Activated CD4-positive, alpha-beta T cell treated with anti-CD3 and anti-CD28 coated beads, Interleukin-2, amount 50 U/mL, for 24 hours (primary cell): ENCODE measurements at regions not wholly inside any gene's neighbourhood (a gene's known extent, or its start where the extent isn't known, plus 50 kb on each side); places are given as distances from the start of the nearest gene placed in this dataset.
"Not testable (repeated sequence)": the region's sequence is repeated elsewhere in the genome, so short reads cannot be mapped to it uniquely, and the experiment has no call there.

Experiments
- DNase-seq, 2 donors: peaks; one replicate each; pipeline ENCODE4 v3.0.0-alpha.2; 2020; ENCODE audit warnings: low read depth in 1 of 2, low spot score in 1 of 2

DNA sequence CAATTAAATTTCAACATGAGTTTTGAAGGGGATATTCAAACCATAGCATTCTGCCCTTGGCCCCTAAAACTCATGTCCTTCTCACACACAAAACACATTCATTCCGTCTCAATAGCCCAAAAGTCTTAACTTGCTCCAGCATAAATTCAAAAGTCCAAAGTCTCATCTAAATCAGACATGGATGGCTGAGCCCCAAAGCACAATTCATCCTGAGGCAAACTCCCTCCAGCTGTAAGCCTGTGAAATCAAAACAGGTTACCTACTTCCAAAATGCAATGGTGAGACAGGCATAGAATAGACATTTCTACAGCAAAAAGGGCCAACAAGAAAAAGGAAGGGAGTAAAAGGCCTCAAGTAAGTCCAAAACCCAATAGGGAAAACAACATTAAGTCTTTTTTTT is 245.8 kb downstream of the TTC32 start:
- no peak for DNase-seq

DNA sequence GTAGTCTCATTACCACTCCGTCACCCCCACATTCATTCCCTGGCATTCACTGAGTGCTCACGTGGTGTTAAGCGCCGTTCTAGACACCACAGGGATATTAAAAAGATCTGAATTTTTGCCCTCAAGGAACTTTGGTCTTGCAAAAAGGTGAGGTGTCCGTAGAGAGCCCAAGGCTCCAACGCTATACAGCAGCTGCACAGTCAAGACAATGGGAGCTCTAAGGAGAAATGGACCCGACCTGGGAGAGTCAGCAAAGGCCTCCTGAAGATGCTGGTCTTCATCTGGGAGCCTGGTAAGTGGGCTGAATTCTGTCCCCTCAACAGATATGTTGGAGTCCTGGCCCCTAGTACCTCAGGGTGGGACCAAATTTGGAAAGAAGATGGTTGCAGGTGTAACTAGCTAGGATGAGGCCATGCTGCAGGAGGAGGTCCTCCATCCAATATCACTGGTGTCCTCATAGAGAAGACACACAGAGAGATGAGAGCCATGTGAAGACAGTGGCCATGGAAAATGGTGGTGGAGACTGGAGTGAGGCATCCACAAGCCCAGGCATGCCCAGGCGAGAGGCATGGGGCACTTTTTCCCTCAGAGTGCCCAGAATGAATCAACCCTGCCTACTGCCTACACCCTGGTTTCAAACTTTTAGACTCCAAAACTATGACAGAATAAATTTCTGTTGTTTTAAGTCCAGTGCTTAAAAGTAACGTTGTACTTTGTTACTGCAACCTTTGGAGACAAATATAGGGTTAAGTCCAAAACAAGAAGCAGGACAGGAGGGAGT is 247.3 kb downstream of the TTC32 start:
- DNase-seq: no peak

DNA sequence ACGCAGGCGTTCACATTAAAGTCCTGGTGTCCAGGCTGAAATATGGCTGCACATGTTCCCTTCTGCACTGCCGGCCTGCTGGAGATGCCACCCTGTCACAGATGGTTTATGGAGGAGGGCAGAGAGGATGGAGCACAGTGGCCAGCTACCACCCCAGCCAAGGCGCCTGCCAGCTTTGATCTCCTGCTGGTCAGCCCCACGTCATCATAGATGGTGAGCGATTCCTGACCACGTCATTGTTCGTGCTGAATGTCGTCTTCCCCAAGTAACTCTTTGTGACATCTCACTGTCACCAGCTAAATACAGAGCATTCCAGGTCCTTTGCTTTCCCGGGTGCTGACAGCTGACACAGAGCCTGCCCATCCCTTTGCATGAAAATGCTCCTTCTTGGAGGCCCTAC is 248.3 kb downstream of the TTC32 start:
- DNase-seq: no peak

DNA sequence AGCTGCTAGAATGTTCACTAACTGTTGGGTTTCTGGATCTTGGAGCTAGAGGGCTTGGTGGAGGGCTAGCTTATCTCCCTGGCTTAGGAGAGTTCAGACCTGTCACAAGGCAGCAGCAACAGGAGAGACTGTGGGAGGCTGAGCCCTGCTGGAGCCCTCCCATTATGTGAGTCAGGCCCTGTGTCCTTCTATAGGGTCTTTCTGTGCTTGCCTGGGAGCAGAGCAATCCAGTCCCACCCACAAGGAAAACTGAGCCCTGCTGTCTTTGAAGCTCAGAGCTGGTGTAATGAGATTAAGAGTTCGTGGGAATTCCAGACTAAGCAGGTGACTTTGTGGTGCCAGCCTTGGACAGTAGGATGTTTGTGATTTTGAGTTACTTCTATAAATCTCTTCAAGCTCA is 249.0 kb downstream of the TTC32 start:
- no peak for DNase-seq

DNA sequence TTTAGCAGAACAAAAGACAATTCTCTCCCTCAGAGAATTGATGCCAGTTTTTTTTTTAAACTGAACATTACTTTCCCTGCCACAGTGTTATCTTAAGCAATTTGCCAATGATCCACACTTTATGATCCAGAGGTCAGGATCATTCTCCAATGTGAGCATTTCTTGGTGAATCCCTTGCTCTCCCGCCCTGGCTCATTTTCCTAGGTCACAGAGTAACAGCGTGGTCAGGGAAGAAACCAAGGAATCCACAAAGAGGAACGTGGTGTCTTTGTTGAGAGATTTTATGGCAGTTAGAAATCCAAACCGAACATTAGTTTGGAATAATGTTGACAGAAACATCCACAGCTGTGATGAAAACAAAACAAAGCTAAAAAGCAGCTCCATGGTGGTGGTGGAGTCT is 250.3 kb downstream of the TTC32 start:
- no peak for DNase-seq

DNA sequence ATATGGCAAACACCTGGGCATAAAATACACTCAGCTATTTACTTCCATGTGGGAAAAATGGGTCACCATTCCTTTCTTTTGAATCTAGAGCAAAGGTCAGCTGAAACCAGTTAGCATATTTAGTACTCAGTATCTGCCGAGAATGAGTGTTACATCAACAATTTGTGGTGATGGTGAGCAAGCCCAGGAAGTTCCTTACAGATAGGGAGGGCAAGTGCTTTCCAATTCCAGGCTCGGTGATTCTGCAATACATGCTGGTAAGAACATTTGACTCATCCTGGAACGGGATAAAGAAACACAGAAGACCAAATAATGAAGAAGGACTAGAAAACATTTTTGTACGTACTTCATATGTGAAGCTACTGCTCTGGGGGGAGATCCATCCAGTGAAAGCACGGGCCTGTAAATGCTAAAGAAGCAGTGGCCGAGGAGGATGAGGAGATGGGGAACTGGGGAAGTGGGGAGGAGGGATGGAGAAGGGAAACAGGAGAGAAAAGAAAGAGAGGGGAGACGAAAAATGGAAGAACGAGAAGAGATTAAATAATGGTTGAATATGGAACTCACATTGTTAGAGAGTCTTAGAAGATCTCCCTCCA is 251.9 kb downstream of the TTC32 start:
- no peak for DNase-seq

DNA sequence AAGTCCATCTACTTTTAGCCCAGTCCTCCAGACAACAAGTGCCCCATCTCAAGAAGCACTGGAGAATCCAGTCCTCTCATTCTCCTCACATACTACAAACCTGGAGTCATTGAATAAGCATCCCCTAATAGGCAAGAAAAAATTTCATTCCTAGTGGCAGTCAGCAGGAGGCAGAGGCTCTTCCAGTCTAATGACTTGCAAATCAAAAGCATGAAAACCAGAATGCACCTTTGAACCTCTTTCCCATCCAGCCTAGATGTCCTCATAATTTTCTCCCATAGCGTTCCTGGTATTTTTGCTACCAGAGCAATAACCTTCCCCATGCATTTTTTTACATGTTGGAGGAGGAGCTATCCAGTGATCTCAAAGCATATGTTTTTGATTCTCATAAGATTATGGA is 252.6 kb downstream of the TTC32 start:
- DNase-seq: no peak

DNA sequence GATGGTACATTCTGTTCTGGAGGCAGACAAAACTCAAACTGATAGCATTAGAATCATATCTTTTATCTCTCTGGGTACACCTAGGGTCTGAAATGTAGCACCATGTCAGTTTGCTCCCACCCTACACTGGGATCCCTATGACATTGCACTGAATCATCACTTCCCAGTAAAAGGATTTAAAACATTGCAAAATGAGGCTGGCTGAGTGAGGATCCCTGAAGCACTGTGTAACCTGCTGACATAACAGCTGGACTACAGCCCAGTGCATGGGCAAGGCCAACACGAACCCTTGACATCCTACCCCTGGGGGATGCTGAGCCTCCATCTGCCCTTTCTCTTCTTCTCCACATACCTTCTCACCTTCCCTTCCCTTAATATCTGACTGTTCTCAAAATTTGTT is 253.2 kb downstream of the TTC32 start:
- no peak for DNase-seq

DNA sequence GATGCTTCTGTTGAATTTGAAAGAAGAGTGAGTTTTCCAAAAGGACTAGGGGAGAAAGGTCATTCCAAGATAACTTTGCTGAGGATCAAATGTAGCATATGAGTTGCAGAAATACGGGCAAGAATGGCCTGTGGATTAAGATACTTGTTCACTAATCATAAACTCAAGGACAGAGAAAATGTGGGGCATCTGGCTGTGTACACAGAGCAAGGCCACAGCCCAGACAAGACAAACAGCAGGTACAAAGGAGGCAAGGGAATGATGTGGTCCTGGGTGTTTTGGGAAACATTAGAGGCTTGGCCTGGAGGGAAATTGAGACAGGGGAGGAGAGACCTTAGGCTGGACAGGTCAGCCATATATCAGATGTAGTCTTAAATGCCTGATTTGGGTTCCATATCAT is 254.8 kb downstream of the TTC32 start:
- no peak for DNase-seq

DNA sequence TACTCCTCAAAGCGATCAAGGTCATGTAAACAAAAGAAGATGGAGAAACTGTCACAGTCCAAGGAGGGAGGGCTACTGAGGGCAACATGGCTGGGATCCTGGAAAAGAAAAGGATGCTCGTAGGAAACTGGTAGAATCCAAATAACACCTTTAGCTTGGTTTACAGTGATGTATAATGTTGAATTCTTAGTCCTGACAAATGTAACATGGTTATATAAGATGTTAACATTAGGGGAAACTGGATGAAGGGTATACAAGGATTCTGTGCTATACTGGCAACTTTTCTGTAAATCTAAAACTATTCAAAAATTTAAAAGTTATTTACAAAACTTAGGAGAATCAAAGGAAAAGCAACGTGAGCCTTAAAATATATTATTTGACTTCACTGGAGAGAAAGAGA is 257.0 kb downstream of the TTC32 start:
- DNase-seq: no peak

DNA sequence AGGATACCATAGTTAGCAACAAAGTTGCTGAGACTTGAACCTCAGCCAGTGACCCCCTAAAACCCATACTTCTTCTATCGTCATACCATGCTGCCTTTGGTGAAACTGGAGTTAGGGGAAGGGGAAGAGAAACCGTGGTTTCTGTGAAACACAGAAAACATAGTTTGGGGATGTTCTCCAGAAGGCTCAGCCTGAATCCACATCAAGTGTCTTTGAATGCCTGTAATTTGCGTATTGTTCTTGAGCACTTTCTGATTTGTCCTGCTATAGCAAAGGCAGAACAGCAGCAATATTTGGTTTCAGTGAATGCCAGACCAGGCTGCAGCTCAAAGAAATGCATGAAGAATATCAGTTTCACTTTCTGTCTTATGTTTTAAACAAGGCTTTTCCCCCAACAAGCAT is 258.7 kb downstream of the TTC32 start:
- DNase-seq: no peak

DNA sequence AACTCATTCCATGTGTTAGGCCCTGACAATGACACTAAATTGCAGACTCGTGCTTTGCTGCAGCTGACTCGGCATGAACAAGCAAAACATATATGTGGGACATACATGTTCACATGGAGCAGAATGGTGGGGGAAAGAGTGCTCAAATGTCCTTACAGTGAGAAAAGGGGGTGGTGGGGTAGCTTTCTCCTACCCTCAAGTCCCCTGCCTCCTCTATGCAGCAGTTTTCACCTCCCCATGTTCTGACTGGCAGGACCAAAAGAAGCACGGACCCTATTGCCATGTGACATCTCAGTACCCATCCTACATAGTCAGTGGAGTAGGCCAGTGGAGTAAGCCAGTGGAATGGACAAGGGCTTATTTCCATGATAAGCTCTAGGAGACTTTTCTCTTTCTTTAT is 259.3 kb downstream of the TTC32 start:
- DNase-seq: no peak

DNA sequence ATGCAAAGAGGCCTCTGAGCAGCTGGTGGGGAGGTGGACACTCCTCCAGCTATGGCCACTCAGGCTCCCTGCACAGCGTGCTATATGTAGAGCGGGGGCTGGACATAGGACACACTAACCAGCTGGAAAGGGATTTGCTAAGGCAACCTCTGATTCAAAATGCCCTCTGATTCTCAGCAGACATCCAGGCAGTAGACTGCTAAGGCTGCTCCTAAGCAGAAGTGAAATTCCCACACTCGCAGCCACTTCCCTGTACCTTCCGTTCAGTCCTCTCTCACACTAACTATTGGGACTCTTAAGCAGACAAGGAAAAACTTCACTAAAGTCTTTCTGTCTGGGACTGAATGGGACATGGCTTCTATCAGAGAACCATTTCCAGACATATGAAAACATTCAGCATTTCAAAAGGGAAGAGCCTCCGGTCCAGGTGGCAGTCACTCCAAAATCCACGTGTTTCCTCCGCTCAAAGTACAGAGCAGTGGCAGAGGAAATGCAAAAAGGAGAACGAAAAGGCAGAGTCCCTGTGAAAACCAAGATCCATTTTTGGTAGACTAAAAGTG is 265.8 kb downstream of the TTC32 start:
- DNase-seq: no peak

DNA sequence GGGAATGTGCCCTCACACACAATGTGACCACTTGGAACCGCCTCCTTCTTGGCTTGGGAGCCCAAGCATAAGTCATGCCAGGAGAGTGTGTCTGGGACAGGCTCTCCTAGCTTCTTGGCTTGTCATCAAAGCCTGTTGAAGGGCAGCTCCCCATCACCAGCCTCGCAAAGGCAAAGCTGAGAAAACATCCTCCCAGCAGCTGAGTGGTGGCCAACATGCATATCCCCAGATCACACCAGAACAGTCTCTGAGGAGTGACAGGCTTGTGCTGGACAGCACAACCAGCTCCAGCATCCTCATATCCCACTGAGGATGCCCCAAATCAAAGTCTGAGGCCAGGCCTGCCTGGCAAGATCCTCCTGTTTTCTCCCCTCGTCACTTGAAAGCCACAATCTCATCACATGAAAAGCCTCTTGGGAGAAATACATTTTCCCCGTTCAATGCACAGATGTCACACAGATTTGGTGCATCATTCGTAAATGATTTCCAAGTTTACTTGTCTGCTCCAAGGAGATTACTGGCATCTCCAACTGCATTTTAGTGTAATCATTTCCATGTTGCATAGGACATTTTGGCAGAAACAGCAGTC is 269.3 kb downstream of the TTC32 start:
- no peak for DNase-seq

DNA sequence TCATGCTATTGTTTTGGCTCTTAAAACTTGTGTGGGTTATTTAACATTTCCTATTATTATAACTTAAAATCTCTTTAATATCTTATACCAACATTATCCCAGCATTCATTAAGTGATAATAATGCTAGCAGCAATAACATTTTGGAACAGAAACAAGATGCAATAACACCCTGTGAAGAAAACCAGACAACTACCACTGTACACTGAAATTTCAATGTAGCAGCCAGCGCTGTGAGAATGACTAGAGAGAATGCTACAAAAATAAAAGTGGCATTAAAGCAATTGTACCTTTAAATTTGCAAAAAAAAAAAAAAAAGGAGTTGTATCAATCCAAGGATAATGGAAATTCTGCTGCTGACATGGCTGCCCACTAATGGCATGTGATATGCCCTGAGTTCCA is 269.9 kb downstream of the TTC32 start:
- no peak for DNase-seq

DNA sequence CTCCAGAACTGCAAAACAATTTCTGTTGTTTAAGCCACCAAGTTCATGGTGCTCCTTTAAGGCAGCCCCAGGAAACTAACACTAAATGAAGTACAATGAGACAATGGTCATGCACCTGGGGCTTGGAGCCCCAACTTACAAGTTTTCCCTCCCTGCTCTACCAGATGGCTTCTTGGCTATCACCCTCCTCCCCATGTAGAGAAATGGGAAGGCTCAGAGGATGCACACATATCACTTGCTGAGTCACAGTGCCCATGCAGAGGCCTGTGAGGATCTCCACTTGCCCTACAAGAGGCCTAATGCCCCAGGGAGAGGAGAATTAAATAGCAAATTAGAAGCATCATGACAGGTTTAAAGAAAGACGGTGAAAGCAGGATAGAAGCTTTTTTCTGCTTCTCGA is 270.9 kb downstream of the TTC32 start:
- DNase-seq: no peak

DNA sequence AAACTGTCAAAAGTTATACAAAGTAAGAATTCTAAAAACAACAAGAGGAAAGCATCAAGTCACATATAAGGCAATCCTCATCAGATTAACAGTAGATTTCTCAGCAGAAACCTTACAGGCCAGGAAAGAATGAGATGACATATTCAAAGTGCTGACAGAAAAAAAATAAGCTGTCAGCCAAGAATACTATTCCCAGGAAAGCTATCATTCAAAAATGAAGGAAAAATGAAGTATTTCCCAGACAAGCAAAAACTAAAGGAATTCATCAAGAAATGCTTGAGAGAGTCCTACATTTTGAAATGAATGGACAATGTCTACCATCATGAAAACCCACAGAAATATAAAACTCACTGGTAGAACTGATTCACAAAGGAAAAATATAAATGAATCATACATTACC is 268.9 kb upstream of the OSR1 start:
- no peak for DNase-seq

DNA sequence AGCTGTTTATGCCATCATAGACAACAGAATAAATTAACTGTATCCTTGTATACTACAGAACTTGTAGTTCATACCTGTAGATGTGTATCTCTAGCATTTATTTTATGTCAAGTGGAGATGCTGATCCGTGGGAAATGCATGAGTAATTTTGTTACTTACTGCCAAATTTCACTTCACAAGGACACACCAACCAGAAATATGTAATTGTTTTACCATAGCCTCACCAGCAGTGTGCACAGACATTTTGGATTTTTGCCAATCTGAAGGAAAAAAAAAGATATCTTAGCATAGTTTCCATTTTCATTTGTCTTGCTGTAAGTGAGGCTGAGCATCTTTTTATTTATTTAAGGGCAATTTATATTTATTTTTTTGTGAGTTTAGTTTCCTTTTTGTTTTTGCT is 265.1 kb upstream of the OSR1 start:
- no peak for DNase-seq

DNA sequence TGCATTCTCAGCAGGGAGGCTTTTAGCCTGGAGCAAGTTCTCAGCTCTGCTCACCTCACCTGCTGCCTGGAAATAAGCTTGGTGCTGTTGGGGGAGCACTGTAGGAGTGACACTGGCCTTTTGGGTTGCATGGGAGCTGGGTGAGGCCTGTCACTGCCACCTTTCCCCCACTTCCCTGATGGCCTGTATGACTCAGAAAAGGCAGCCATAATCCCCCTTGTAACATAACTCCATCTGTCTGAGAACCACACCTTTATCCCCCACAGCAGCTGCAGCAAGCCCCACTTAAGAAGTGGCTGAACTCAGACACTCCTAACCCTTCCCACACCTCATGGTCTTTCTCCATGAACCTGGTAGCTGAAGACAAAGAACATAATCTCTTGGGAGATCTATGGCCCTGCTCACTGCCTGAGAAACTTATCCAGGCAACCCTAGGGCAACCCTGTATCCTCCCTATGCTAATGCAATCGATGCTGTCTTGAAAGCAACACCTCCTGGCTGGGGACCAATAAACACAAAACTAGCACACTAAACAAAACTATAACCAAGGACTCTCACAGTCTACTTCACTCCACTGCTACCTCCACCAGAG is 258.9 kb upstream of the OSR1 start:
- no peak for DNase-seq

DNA sequence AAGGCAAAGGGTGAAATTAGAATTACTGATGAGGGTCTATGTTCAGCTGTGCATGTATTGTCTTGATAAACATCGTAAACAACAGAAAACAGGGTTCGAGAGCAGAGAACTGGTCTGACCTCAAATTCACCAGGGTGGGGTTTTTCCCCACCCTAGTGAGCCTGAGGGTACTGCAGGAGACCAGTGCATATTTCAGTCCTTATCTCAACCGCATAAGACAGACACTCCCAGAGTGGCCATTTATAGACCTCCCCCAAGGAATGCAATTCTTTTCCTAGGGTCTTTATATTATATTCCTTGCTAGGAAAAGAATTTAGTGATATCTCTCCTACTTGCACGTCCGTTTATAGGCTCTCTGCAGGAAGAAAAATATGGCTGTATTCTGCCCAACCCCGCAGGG is 257.0 kb upstream of the OSR1 start:
- not testable (repeated sequence) for DNase-seq

DNA sequence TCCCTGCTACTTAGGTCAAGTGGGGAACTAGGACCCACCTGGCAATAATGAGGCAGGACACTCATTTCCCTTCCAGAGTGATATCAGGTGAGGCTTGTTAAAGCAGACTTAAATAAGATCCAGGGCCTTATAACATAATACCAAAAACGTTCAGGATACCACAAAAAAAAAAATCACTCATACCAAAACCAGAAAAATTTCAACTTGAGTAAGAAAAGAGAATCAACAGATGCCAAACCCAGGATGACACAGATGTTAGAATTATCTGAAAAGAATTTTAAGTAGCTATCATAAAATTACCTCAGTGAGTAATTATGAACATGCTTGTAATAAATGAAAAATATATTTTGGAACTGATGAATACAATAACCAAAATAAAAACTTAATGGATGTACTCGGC is 255.6 kb upstream of the OSR1 start:
- no peak for DNase-seq
